IMR-90 (cell line): ENCODE measurements at regions not wholly inside any gene's neighbourhood (a gene's known extent, or its start where the extent isn't known, plus 50 kb on each side); places are given as distances from the start of the nearest gene placed in this dataset.

Source experiments
- ATAC-seq: fragments of 200-7000 bp; cut with Tn5 transposase; 2 replicates; pipeline ENCODE4 v1.9.1; 2020; ENCODE audit warnings: low read depth, mild to moderate bottlenecking, moderate library complexity
- BruUV-seq: library from RNA; stranded (reverse); fragments of 400-500 nt; replicated peaks from 2 replicates; lab custom pipeline; 2021; lab: Mats Ljungman, UMichigan
- CTCF ChIA-PET: fragments of 300-600 bp; formaldehyde crosslinking; extraction: SDS; loops from one replicate; lab custom pipeline; 2021; ENCODE audit warnings: antibody characterized with exemption; lab: Yijun Ruan, JAX
- POLR2A ChIA-PET: fragments of 300-600 bp; sonication (Branson Sonifier 250); formaldehyde crosslinking; loops from one replicate; lab custom pipeline; 2022; ENCODE audit warnings: antibody characterized with exemption; ENCODE audit not compliant: unreplicated experiment; lab: Charles Lee
- DNase-seq: peaks from one replicate; pipeline ENCODE4 v3.0.0; 2013
- H2AFZ ChIP-seq: replicated peaks from 2 replicates; pipeline ENCODE3; 2013; ENCODE audit warnings: low read length, mild to moderate bottlenecking; ENCODE audit not compliant: poor library complexity
- H2AK5ac ChIP-seq: 2 replicates; pipeline ENCODE4 v1.6.1; 2013; ENCODE audit warnings: low read depth, low read length, inconsistent platforms
- H2AK9ac ChIP-seq: replicated peaks from 2 replicates; pipeline ENCODE3; 2013; ENCODE audit warnings: mild to moderate bottlenecking, low read depth, low read length, moderate library complexity; ENCODE audit not compliant: poor library complexity
- H2BK120ac ChIP-seq: 2 replicates; pipeline ENCODE4 v1.6.1; 2013; ENCODE audit warnings: low read depth, low read length, inconsistent platforms
- H2BK15ac ChIP-seq: 3 replicates; pipeline ENCODE4 v1.6.1; 2013; ENCODE audit warnings: low read depth, low read length, inconsistent platforms
- H2BK20ac ChIP-seq: 2 replicates; pipeline ENCODE4 v1.6.1; 2013; ENCODE audit warnings: low read depth, mild to moderate bottlenecking, inconsistent platforms, low read length, moderate library complexity
- H2BK5ac ChIP-seq: 2 replicates; pipeline ENCODE4 v1.6.1; 2013; ENCODE audit warnings: mild to moderate bottlenecking, low read depth, low read length, inconsistent platforms; ENCODE audit not compliant: poor library complexity, severe bottlenecking
- H3K14ac ChIP-seq: replicated peaks from 2 replicates; pipeline ENCODE4 v1.6.1; 2013; ENCODE audit warnings: low read depth, low read length, inconsistent platforms
- H3K18ac ChIP-seq: 2 replicates; pipeline ENCODE4 v1.6.1; 2013; ENCODE audit warnings: low read depth, low read length, control low read depth
- H3K23ac ChIP-seq: 2 replicates; pipeline ENCODE4 v1.6.1; 2013; ENCODE audit warnings: low read depth, low read length, inconsistent platforms
- H3K27ac ChIP-seq: 2 replicates; pipeline ENCODE4 v1.5.1; 2013; ENCODE audit warnings: mild to moderate bottlenecking, control low read depth, low read length; ENCODE audit not compliant: insufficient read depth
- H3K27me3 ChIP-seq: 2 replicates; pipeline ENCODE4 v1.6.1; 2013; ENCODE audit warnings: low read length; ENCODE audit not compliant: control insufficient read depth, insufficient read depth
- H3K36me3 ChIP-seq: 2 replicates; pipeline ENCODE4 v1.6.1; 2013; ENCODE audit warnings: low read length, mixed read lengths; ENCODE audit not compliant: control insufficient read depth, insufficient read depth
- H3K4ac ChIP-seq: 2 replicates; pipeline ENCODE4 v1.6.1; 2013; ENCODE audit warnings: low read depth, low read length, inconsistent platforms
- H3K4me1 ChIP-seq: 2 replicates; pipeline ENCODE4 v1.6.1; 2013; ENCODE audit warnings: low read length, mixed read lengths; ENCODE audit not compliant: control insufficient read depth, insufficient read depth
- H3K4me2 ChIP-seq: 2 replicates; pipeline ENCODE4 v1.6.1; 2013; ENCODE audit warnings: low read depth, mild to moderate bottlenecking, control low read depth, low read length, moderate library complexity
- H3K4me3 ChIP-seq: 2 replicates; pipeline ENCODE4 v1.5.1; 2013; ENCODE audit warnings: low read depth, mild to moderate bottlenecking, control low read depth, low read length, moderate library complexity; ENCODE audit not compliant: insufficient read depth
- H3K56ac ChIP-seq: 2 replicates; pipeline ENCODE4 v1.6.1; 2013; ENCODE audit warnings: low read length, inconsistent platforms; ENCODE audit not compliant: insufficient read depth; ENCODE audit errors: extremely low read depth
- H3K79me1 ChIP-seq, 2 experiments: 2 replicates each; pipeline ENCODE4 v1.6.1; 2013; ENCODE audit warnings: low read length in 2 of 2, inconsistent platforms in 1 of 2, low read depth in 1 of 2
- H3K9ac ChIP-seq: 2 replicates; pipeline ENCODE4 v1.6.1; 2013; ENCODE audit warnings: low read depth, low read length, control low read depth
- H3K9me1 ChIP-seq: 2 replicates; pipeline ENCODE4 v1.6.1; 2013; ENCODE audit warnings: low read length, inconsistent platforms; ENCODE audit not compliant: insufficient read depth
- H3K9me3 ChIP-seq: 2 replicates; pipeline ENCODE4 v1.6.1; 2013; ENCODE audit warnings: low read length; ENCODE audit not compliant: control insufficient read depth, insufficient read depth
- H4K20me1 ChIP-seq: 2 replicates; pipeline ENCODE4 v1.6.1; 2013; ENCODE audit warnings: low read length, inconsistent platforms; ENCODE audit not compliant: insufficient read depth
- H4K5ac ChIP-seq: 2 replicates; pipeline ENCODE4 v1.6.1; 2013; ENCODE audit warnings: mild to moderate bottlenecking, low read depth, low read length, control low read depth
- H4K8ac ChIP-seq, 2 experiments: 2 replicates each; pipeline ENCODE4 v1.6.1; 2013; ENCODE audit warnings: low read depth in 2 of 2, low read length in 2 of 2, control low read depth in 1 of 2, inconsistent platforms in 1 of 2
- H4K91ac ChIP-seq: 2 replicates; pipeline ENCODE4 v1.6.1; 2013; ENCODE audit warnings: low read depth, low read length, inconsistent platforms; ENCODE audit not compliant: insufficient read depth
- BHLHE40 ChIP-seq: fragments of 150-350 bp; IDR thresholded peaks from 2 replicates; pipeline ENCODE4 v1.6.1; 2016; ENCODE audit warnings: mild to moderate bottlenecking, low read depth, low read length
- CEBPB ChIP-seq: IDR thresholded peaks from 2 replicates; pipeline ENCODE4 v1.6.1; 2012; ENCODE audit warnings: low read depth, low read length, improper control_type of control experiment
- CHD1 ChIP-seq: IDR thresholded peaks from 2 replicates; pipeline ENCODE4 v1.6.1; 2012; ENCODE audit warnings: low read depth, low read length, improper control_type of control experiment
- FOS ChIP-seq: fragments of 150-350 bp; IDR thresholded peaks from 2 replicates; pipeline ENCODE4 v1.6.1; 2016; ENCODE audit warnings: low read depth, low read length
- MAFK ChIP-seq: IDR thresholded peaks from 2 replicates; pipeline ENCODE4 v1.6.1; 2012; ENCODE audit warnings: low read depth, low read length, improper control_type of control experiment
- MAZ ChIP-seq: IDR thresholded peaks from 2 replicates; pipeline ENCODE4 v1.6.1; 2012; ENCODE audit warnings: low read depth, mild to moderate bottlenecking, low read length, improper control_type of control experiment, moderate library complexity, borderline replicate concordance
- MXI1 ChIP-seq: IDR thresholded peaks from 2 replicates; pipeline ENCODE4 v1.6.1; 2012; ENCODE audit warnings: low read depth, mild to moderate bottlenecking, low read length, moderate library complexity, borderline replicate concordance
- NFE2L2 ChIP-seq: fragments of 150-350 bp; IDR thresholded peaks from 2 replicates; pipeline ENCODE4 v1.6.1; 2016; ENCODE audit warnings: low read depth, mild to moderate bottlenecking, low read length
- POLR2A ChIP-seq: IDR thresholded peaks from 2 replicates; pipeline ENCODE4 v1.6.1; 2012; ENCODE audit warnings: mild to moderate bottlenecking, low read depth, low read length
- RAD21 ChIP-seq: IDR thresholded peaks from 2 replicates; pipeline ENCODE4 v1.6.1; 2012; ENCODE audit warnings: low read length, improper control_type of control experiment
- RCOR1 ChIP-seq: IDR thresholded peaks from 2 replicates; pipeline ENCODE4 v1.6.1; 2012; ENCODE audit warnings: mild to moderate bottlenecking, low read length, improper control_type of control experiment; ENCODE audit not compliant: insufficient replicate concordance
- RFX5 ChIP-seq: IDR thresholded peaks from 2 replicates; pipeline ENCODE4 v1.8.0; 2012; ENCODE audit warnings: low read depth, mild to moderate bottlenecking, low read length, moderate library complexity
- SMC3 ChIP-seq: fragments of 150-350 bp; IDR thresholded peaks from 2 replicates; pipeline ENCODE4 v1.6.1; 2016; ENCODE audit warnings: low read depth, mild to moderate bottlenecking, antibody characterized with exemption, low read length, moderate library complexity
- WGBS, 2 experiments: methylation state at CpG; one replicate each; pipeline versions ENCODE4 v1.1.5 to v1.1.7; 2013; ENCODE audit warnings: missing lambda C conversion rate in 2 of 2; ENCODE audit not compliant: insufficient read length in 1 of 2; ENCODE audit errors: extremely low coverage in 2 of 2; 5-methylcytosine and 5-hydroxymethylcytosine counted together
- dilution Hi-C: fragments of 300-500 bp; cut with HindIII; formaldehyde crosslinking; loops from one replicate; pipeline ENCODE4 v1.14.3; 2018; ENCODE audit warnings: low sequenced_read_pairs; ENCODE audit not compliant: unreplicated experiment
- in situ Hi-C: fragments of 300-500 bp; cut with MboI; formaldehyde crosslinking; loops from 3 replicates; pipeline ENCODE4 v1.14.3; 2019; ENCODE audit warnings: low sequenced_read_pairs, inconsistent platforms, mixed read lengths
- intact Hi-C: fragments of 100-400 bp; cut with micrococcal nuclease; formaldehyde crosslinking; loops from 2 replicates; pipeline ENCODE4 v1.10.0; 2022
- TF ChIP-seq, protein P1 (sequence below): fragments of 150-350 bp; IDR thresholded peaks from 2 replicates; pipeline ENCODE4 v1.6.1; 2016; ENCODE audit warnings: low read depth, mild to moderate bottlenecking, low read length, moderate library complexity, borderline replicate concordance
- TF ChIP-seq, protein P2 (sequence below): conservative IDR thresholded peaks from 2 replicates; pipeline ENCODE4 v1.5.1; 2012; ENCODE audit warnings: mild to moderate bottlenecking, low read depth, low read length, improper control_type of control experiment
- TF ChIP-seq, protein P3 (sequence below): fragments of 150-350 bp; IDR thresholded peaks from 2 replicates; pipeline ENCODE4 v1.6.1; 2017; ENCODE audit warnings: mild to moderate bottlenecking, antibody characterized with exemption, low read length, low read depth

DNA sequence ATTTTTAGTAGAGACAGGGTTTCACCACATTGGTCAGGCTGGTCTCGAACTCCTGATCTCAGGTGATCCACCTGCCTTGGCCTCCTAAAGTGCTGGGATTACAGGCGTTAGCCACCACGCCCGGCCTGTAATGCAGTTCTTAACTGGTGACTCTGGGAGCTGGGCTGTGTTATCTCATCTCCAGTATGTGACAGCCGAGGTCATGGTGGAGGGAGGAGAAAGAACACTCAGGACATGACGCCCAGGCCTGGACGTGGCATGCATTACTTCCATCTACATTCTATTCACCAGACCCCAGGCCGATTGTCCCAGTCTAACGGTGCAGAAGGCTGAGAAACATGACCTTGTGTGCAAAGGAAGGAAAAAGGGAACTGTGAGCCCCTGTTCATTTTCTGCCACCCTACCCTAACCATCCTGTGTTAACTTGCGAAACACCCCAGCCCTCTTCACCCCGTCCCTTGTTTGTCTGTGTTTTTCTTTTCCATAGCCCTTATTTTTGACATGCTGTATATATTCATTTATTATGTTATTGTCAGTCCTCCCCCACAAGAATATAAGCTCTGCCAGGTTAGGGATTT, 88.1 kb upstream of the ASAP2 start:
- no peak overlapping the region for H2BK5ac ChIP-seq
- H2AK9ac ChIP-seq = no peak overlapping the region
- H2BK20ac ChIP-seq = no peak overlapping the region
- no peaks in the 10 kb centered on the region for H3K79me1 ChIP-seq
- H2AFZ ChIP-seq = no peak overlapping the region
- no peak overlapping the region for H3K23ac ChIP-seq
- ATAC-seq (no peak), DNase-seq (no peak)
- no peaks in the 10 kb centered on the region for H3K4me1 ChIP-seq
- no peaks in the 10 kb centered on the region for H3K27me3 ChIP-seq
- no peak overlapping the region for H2AK5ac ChIP-seq
- no peak overlapping the region for H3K4me3 ChIP-seq
- H3K4ac ChIP-seq = no peak overlapping the region
- in situ Hi-C loops (no loop called here), intact Hi-C loops (no loop called here), dilution Hi-C loops (no loop called here)
- H3K9me3 ChIP-seq = no peaks in the 10 kb centered on the region
- H3K9ac ChIP-seq = no peak overlapping the region
- no peak overlapping the region for H2BK15ac ChIP-seq
- no peak overlapping the region for H4K91ac ChIP-seq
- H3K14ac ChIP-seq = no peak overlapping the region
- H3K36me3 ChIP-seq = no peaks in the 10 kb centered on the region
- H3K27ac ChIP-seq = no peak overlapping the region
- CTCF ChIA-PET = no interaction called here
- no CpG with 5 or more reads among the region's 11 CpGs for WGBS, 2 experiments
- H4K20me1 ChIP-seq = no peaks in the 10 kb centered on the region
- H4K5ac ChIP-seq = no peak overlapping the region
- no TSS peak for BruUV-seq
- H3K9me1 ChIP-seq = peaks cover 3% of the 10 kb centered on the region; the same call in 1 of the 2 replicates
- no peak overlapping the region for H3K56ac ChIP-seq
- no peak overlapping the region for H2BK120ac ChIP-seq
- H4K8ac ChIP-seq = no peak overlapping the region
- no peak overlapping the region for H3K18ac ChIP-seq
- H3K4me2 ChIP-seq = no peak overlapping the region
- POLR2A ChIA-PET = no interaction called here
- TF ChIP-seq, protein P1, sequence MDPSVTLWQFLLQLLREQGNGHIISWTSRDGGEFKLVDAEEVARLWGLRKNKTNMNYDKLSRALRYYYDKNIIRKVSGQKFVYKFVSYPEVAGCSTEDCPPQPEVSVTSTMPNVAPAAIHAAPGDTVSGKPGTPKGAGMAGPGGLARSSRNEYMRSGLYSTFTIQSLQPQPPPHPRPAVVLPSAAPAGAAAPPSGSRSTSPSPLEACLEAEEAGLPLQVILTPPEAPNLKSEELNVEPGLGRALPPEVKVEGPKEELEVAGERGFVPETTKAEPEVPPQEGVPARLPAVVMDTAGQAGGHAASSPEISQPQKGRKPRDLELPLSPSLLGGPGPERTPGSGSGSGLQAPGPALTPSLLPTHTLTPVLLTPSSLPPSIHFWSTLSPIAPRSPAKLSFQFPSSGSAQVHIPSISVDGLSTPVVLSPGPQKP = no peak
- TF ChIP-seq RCOR1 (no peak), SMC3 (no peak), NFE2L2 (no peak), RFX5 (no peak), BHLHE40 (no peak), MXI1 (no peak), RAD21 (no peak), MAFK (no peak), POLR2A (no peak), MAZ (no peak), CHD1 (no peak), FOS (no peak), CEBPB (no peak)
- TF ChIP-seq, protein P2, sequence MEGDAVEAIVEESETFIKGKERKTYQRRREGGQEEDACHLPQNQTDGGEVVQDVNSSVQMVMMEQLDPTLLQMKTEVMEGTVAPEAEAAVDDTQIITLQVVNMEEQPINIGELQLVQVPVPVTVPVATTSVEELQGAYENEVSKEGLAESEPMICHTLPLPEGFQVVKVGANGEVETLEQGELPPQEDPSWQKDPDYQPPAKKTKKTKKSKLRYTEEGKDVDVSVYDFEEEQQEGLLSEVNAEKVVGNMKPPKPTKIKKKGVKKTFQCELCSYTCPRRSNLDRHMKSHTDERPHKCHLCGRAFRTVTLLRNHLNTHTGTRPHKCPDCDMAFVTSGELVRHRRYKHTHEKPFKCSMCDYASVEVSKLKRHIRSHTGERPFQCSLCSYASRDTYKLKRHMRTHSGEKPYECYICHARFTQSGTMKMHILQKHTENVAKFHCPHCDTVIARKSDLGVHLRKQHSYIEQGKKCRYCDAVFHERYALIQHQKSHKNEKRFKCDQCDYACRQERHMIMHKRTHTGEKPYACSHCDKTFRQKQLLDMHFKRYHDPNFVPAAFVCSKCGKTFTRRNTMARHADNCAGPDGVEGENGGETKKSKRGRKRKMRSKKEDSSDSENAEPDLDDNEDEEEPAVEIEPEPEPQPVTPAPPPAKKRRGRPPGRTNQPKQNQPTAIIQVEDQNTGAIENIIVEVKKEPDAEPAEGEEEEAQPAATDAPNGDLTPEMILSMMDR = no peak
- TF ChIP-seq, protein P3, sequence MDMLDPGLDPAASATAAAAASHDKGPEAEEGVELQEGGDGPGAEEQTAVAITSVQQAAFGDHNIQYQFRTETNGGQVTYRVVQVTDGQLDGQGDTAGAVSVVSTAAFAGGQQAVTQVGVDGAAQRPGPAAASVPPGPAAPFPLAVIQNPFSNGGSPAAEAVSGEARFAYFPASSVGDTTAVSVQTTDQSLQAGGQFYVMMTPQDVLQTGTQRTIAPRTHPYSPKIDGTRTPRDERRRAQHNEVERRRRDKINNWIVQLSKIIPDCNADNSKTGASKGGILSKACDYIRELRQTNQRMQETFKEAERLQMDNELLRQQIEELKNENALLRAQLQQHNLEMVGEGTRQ = no peak
